Endometrium (tissue), 2 donors: ENCODE measurements at regions not wholly inside any gene's neighbourhood (a gene's known extent, or its start where the extent isn't known, plus 50 kb on each side); places are given as distances from the start of the nearest gene placed in this dataset.
A peak's percentile ranks its signal among the peaks of the same experiment; 100 is the strongest.

Source experiments
- FAIRE-seq: peaks from 2 replicates; lab custom pipeline; 2012; peaks lifted over from hg19 to GRCh38; lab: Jason Lieb, UNC
- donor health status: control.
- donor health status: control.

DNA sequence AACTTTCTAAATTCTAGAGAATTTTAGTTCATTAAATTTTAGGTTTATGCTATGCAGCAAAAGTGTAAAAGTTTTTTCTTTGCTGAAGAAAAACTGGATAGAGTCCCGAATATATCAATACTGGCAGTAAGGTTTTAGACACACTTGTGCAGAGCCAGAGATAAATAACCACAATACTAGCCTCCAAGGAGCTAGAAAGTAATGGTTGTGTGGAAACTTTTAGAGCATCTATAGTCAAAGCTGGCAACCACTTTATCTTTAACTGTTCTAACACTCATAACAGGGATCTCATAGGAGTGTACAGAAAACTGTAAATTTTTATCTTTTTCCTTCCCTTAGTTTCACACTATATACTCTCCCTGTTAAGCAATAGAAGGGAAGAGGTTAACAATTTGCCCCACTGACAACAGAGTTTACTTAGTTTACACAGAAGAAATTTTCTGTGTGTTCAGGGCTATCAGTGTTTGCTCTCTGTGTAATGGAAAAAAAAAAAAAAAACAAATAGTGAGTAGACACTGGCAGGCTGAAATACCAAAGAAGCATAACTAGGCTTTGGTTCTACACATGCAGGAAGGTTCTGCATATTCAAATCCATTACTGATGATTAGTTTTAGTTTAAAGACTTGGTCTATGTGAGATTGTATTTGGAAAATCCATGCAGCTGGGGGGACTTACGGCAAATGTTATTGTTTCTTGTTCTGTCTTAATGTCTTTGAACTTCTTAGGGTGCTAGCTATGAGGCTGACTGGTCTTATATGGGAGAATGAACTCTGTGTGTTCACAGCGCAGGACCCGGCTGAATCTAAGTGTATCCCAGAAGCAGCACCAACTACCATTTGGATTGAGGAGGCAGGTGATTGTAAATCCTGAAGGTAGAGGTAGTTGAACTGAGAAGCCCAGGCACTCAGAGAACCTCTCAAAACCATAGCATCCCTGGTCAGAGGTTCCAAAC, 187.6 kb downstream of the PCSK1 start:
- no peak for FAIRE-seq

DNA sequence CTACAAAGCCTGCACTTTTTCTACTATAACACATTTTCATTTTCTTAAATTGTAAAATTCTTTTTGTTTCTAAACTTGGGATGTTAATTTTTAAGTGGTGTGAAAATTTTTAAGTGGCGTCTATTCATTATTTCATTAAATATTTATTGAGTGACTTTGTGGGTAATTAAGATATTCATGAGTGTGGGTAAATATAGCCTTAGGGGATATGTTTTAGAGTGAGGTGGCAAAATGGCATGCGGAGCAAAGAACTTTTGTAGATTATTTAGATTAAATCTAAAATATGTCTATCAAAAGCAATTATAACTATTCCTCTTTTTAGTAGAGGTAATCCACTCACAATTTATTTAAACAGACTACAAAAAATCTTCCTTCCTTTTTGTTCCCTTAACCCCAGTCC, 188.4 kb downstream of the PCSK1 start:
- no peak for FAIRE-seq

DNA sequence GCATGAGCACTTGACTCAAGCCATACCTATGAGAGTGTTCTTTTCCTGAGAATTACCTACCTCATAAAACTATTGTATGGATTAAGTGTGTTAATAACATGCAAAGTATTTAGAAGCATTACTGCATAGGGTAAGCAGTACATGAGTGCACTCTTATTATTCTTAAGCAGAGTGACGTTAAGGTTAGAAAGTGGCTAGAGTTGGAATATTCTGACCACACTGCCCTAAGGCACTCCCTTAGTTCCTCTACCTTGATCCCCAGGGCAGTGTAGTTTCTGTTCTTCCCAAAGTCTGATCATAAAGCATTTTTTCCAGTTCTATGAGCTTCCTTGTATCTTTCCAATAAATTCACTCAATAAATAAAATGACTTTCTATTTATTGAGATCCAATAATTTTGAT, 189.2 kb downstream of the PCSK1 start:
- no peak for FAIRE-seq

DNA sequence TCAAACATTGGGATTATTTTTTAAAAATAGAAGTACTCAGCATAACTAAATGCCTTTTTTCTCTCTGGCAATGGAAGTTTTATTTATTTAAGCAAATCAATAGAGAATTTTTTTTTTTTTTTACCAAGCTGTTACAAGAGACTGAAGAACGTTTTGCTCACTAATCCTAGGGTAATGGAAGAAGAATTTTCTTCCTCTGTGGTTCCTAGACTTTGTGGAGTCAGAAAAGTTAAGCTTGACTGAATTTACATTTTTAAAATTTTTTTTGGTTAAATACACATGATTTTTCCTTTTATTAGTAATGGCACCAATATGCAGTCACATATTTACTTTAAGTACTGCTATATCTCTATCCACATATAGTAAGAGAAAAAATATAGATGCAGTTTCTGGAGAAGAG, 189.8 kb downstream of the PCSK1 start:
- no peak for FAIRE-seq

DNA sequence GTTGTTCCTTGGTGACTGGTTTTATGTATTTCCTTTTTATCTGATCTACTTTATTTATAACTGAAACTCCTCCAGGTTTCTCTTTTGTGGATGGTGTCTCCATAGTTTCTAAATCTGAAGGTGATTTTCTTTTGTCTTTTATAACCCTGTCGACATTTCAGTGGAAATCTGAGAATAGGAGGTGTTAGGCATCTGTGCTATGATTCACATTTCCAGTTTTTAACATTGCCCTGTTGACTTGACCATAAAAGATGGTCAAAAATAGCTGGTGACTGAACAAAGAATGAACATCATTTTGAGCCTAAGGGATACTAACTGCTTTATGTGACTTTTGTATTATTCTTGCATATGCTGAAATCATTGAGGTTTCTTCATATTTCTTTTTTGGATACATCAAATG, 190.5 kb downstream of the PCSK1 start:
- no peak for FAIRE-seq

DNA sequence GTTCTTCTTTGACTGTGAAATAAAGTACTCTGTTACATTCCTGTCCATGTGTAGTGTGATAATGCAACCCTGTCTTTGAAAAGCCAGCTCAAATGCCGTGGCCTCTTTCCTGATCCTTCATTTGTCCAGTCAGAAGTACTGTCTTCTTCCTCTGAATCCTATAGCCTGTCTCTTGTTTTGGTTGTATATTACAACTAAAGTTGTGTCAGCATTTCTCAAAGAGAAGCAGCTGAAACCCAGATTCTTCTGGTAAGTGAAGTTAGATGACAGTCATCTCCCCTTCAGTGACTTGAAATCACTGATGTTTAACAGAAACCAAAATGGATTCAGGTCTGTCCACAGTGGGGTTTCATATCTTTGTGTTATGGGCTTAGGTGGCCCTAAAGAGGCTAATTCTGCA, 196.2 kb downstream of the PCSK1 start:
- FAIRE-seq: no peak

DNA sequence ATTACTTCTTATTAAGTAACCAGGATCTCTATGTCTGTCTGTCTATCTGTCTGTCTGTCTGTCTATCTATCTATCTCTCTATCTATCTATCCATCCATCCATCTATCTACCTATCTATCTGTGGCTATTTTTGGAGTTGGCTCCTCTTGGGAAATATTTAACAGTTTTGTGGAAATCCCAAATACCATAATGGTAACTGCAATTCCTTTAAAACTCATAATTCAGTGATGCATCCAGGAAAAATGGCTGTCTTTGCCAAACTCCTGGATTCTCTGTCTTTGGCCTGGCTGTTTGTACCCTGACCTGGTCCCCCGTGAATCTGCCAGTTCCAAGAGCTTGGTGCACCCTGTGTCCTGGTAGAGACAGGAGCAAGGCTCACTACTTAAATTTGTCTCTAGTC, 197.0 kb downstream of the PCSK1 start:
- FAIRE-seq: no peak

DNA sequence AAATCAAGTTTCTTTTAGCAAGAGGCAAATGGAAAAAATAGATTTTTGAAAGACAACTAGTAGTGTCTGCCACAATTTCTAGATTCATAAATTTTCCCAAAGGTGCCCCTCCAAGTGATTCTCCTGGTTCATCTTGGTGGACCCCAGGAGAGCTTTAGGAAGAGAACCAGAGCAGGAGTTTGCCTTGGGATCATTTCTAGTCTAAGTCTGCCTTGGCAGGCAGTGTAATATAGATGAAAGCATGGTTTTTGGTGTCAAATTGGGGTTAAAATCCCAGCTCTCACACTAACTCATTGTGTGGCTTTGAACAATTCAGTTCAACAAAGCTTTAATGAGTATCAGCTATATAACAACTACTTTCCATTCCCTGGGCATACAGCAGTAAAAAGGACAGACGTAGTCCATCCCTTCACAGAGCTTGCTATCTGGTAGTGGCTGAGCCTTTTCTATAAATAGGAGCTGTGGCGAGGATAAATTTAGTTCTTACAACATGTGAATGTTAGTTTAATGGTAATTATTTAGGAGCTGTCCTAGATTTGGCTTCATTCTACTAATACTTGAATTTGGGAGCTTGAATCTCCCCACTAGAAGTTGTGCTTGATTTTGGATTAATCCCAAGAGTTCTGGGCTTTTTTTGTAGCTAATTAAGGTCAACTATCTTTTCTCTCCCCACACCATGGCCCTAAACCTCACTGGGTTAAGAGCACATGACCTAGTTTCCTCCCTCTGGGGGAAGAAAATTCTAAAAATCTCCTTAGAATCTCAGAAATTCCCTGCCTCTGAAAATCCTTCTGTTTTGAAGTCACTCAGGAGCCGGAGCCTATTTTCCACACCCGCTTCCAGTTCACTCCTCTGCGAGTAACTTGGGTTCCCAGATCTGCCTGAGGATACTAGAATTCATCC, 197.8 kb downstream of the PCSK1 start:
- FAIRE-seq: peak; percentile 88

DNA sequence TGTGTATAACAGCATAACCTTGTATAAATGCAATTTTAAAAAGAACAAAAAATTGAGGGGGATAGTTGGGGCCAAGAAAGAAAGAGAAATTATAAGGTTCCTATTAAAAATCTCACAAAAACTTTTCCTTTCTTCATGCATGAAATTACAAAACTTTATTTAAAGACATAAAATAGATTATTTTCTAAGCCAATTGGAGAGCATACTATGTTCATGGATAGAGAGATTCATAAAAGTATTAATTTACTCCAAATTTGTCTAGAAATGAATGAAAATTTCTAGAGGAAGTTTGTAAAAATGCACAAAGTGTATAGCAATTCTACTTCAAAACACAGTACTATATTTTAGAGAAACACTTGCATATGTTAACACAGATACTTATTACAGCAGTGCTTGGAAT, 200.4 kb downstream of the PCSK1 start:
- no peak for FAIRE-seq

DNA sequence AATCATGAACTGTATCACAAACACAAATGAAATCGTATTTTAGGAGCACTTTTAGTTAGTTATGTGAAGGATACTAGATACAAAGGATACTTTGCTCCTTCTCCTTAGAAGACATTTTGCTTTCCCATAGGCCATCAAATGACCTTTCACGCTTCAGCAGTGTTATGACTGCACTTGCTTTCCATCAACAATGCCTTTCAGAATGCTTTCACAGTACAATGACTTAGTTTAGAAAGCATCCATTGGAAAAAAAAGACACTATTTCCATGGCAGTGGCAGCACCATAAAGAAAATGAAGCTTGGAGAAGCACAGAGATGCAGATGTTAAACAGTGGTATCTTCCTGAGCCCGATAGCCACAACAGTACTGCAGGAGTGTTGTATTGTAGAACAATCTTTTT, 203.9 kb downstream of the PCSK1 start:
- FAIRE-seq: no peak

DNA sequence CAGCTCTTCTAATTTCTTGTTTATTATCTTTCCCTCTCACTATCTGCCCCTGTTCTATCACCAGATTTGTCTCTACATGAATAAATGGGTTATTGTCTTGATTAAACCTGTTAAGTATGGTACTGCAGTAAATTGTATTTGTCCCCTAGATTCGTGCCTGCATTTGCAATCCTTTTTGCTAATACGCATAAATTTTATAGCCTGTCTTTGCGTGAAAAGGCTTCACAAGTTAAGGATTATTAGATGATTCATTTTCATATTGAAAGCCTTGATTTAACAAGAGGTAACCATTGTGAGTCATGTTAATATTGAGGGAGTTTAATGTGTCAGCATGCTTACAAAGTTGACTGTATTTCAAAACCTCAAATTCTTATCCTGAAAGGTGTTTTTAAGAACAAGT, 204.6 kb downstream of the PCSK1 start:
- no peak for FAIRE-seq

DNA sequence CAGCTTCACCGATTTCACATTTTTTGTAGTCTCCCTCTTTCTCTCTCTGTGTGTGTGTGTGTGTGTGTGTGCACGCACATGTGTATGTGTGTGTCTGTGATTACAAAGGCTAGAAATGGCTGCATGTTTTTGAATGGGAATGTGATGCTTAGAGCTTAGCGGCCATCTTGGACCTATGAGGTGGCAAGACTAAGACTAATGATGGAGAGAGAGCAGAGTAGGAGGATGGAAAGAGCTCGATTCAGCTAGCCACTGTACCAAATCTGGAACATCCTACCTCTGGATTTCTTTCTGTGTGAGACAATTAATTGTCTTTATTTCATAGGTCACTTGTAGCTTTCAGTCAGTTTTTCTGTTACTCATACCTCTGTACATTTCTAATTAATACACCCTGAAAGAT, 205.1 kb downstream of the PCSK1 start:
- no peak for FAIRE-seq

DNA sequence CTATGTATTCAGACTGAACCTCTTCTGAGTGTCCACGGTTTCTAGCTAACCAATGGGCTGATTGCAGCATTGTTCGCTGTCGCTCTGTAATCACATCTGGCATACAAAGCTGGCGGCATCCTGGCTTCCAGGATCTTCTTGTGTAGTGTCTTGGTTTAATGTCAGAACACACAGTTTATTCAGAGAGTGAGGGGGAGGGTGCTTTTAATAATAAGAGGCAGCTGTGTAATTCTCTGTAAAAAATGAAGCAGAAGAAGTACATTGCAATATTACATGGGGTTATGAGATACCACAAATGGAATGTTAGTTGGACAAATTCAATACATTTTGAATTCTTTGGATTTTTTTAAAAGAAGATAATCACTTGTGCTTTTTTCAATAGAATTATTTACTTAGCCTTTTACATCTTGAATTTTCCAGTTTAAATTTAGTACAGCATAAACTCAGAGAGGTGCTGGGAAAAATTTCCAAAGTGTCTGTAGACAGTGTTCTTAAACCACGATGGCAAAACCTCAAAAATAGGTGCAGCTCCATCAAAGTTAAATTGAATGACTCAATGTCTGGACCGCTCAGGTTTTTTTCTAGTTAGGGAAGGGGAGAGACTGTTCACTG, 206.0 kb downstream of the PCSK1 start:
- FAIRE-seq: peak; percentile 89

DNA sequence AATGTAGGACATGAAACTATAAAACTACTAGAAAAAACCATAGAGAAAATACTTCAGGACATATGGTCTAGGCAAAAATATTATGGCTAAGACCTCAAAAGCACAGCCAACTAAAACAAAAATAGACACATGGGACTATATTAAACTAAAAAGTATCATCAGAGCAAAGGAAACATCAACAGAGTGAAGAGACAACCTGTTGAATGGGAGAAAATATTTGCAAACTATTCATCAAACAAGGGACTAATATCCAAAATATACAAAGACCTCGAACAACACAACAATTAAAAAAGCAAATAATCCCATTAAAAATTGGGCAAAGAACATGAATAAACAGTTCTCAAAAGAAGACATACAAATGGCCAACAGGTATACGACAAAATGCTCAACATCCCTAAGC, 210.9 kb downstream of the PCSK1 start:
- FAIRE-seq: peak; percentile 89

DNA sequence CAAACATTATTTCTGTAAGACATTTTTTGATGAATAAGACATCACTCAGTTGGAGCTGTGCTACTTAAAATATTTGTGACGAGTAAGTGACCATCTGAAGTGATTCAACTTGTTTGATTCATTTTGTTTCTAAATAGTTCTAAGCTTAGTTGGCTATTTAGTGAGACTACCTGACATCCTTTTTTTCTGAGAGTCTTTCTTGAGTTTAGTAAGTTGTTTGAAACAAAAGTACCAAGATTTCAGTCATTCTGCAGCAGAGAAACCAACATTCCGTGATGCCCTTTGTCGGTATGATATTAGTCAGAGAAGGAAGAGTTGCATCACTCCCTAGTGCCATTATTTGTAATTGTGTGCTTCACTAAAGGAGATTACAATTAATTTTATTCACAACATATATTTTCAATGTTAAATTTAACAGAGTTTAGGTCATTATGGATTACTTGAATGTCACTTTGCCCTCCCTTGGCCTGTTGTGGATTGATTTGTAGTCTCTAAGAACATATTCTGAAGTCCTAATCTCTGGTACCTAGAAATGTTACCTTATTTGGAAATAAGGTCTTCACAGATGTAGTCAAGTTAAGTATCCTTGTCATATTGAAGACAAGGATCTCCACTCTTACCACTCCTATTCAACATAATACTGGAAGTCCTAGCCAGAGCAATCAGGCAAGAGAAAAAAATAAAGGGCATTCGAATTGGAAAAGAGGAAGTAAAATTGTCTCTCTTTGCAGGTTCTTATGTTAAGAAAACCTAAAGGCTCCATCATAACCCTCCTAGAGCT, 212.2 kb downstream of the PCSK1 start:
- no peak for FAIRE-seq

DNA sequence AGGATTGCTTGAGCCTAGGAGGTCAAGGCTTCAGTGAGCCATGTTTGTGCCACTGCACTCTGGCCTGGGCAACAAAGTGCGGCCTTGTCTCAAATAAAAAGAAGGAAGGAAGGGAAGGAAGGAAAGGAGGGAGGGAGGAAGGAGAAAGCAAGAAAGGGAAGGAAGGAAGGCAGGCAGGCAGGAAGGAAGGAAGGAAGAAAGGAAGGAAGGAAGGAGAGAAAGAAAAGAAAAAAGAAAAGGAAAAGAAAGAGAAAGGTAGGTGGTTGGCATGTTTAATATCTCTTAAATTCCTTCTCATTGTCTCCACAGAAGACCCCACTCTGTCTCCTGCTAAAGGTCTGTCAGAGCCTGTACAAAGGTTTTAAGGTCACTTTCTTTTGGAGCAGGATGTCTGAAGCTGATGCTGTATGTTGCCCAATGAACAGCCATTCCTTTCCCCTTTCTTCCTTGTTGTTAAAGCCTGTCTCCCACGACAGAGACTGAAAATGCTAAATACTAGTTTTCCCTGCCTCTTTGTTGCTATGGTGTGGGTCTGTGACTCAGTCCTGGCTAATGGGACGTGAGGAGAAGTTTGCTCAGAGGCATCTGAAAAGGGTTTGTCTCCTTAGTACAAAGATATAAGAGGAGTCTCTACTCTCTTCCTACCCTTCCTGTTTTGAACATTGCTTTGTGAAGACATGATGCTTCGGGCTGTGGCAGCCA, 213.3 kb downstream of the PCSK1 start:
- FAIRE-seq: no peak

DNA sequence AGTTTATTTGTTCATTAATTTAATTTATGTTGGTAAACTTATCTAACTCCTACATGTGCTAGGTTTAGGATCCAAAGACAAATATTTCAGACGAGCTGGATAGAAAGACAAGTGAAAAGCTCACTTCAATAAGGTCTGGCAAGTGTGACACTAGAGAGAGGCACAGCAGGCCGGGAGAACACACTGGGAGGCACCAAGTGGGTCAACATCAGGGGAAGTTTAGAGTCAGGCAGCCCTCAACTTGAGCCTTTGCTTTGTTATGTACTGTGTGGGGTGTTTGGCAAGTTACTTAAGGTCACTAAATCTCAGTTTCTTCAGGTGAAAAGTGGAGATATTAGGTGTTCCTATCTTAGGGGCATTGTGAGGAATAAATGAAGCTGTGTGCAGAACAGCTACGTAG, 214.4 kb downstream of the PCSK1 start:
- no peak for FAIRE-seq

DNA sequence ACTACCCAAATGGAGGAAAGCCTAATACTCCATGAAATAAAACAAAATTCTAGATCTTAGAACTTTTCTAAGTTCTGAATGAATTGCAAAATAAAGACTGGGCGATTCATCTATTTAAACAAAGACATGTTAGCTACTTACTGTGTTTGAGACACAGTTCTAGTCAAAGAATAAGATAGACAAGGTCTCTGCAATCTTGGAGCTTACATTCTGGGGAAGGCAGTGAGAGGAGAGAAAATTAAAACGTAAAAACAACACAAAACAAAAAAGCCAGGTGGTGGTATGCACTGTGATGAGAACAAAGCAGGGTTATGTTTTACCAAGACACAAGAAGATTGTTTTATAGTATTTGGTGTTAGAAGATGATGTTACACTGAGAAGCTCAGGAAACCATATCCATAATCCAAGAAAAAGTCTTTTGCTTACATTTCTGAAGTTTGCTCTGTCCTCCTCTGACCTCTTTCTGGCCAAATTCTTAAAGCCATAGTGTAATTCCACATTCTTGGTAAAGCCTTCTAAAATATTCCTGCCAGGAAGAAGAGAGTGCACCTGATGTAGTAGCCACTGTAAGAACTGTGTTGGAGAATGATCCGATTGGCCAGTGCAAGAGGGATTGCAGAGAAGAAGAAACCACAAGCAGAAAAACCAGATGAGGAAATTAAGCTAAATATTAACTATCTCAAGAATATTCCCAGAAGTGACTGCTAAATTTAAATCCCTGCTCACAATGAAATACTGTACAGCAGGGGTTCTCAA, 218.4 kb downstream of the PCSK1 start:
- no peak for FAIRE-seq

DNA sequence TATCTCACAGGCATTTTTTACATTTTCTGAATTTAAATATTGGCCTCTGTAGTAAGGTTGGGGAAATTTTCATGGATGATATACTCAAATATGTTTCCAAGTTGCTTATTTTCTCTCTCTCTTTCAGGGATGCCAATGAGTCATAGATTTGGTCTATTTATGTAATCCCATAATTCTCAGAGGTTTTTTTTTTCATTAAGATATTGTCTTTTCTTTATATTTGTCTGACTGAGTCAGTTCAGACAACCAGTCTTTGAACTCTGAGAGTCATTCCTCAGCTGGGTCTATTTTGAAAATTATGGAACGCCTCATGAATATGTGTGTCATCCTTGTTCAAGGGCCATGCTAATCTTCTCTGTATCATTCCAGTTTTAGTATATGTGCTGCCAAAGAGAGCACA, 223.2 kb downstream of the PCSK1 start:
- no peak for FAIRE-seq

DNA sequence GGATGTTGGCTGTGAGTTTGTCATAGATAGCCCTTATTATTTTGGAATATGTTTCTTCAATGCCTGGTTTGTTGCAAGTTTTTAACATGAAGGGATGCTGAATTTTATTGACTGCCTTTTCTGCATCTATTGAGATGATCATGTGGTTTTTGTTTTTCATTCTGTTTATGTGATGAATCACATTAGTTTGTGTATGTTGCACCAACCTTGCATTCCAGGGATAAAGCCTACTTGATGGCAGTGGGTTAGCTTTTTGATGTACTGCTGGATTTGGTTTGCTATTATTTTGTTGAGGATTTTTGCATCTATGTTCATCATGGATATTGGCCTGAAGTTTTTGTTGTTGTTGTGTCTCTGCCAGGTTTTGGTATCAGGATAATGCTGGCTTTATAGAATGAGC, 225.6 kb downstream of the PCSK1 start:
- FAIRE-seq: no peak

DNA sequence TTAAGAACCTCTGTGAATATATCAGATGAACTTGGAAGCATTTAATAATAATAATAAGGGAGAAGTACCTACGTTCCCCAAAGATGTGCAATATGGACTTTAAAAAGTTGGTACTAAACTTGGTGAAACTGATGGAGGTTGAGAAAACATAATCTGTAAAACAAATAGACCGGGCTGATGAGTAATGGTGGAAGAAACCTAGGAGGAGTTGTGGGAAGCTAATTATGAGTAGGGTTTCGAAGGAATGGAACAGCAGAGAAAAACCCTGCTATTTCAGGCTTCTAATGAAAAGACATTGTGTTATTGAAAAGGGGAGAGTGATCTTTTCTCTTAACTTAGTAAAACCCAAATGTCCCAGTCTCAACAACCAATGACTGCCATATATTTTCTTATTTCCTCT, 229.3 kb downstream of the PCSK1 start:
- no peak for FAIRE-seq
